NCI-H69 (cell line): ENCODE measurements at regions not wholly inside any gene's neighbourhood (a gene's known extent, or its start where the extent isn't known, plus 50 kb on each side); places are given as distances from the start of the nearest gene placed in this dataset.
"Not testable (repeated sequence)": the region's sequence is repeated elsewhere in the genome, so short reads cannot be mapped to it uniquely, and the experiment has no call there.

Experiments
- DNase-seq: peaks from one replicate; lab custom pipeline; 2025; lab: John Stamatoyannopoulos, UW

- no peak for DNase-seq
These were observed 275.1 kb upstream of the NRP1 start for GRCh38 chr10:33609546-33609945.

- DNase-seq = no peak
These were observed 267.8 kb upstream of the NRP1 start for GRCh38 chr10:33602278-33602677.

GRCh38 chr10:33600381-33600780 lies 265.9 kb upstream of the NRP1 start:
- DNase-seq = no peak

GRCh38 chr10:33596422-33596821 lies 262.0 kb upstream of the NRP1 start:
- DNase-seq = no peak

- DNase-seq = no peak
These were observed 260.0 kb upstream of the NRP1 start for GRCh38 chr10:33594475-33594874.

GRCh38 chr10:33588974-33589600 lies 254.6 kb upstream of the NRP1 start:
- DNase-seq = no peak

- DNase-seq = not testable (repeated sequence)
These were observed 250.1 kb upstream of the NRP1 start for GRCh38 chr10:33584596-33584995.

GRCh38 chr10:33579996-33580395 lies 245.5 kb upstream of the NRP1 start:
- no peak for DNase-seq

GRCh38 chr10:33573606-33574005 lies 239.1 kb upstream of the NRP1 start:
- no peak for DNase-seq

- DNase-seq = no peak
These were observed 237.1 kb upstream of the NRP1 start for GRCh38 chr10:33571616-33572015.

- no peak for DNase-seq
These were observed 236.0 kb upstream of the NRP1 start for GRCh38 chr10:33570495-33570894.

GRCh38 chr10:33569702-33570101 lies 235.2 kb upstream of the NRP1 start:
- no peak for DNase-seq

GRCh38 chr10:33566426-33566825 lies 232.0 kb upstream of the NRP1 start:
- no peak for DNase-seq

GRCh38 chr10:33566001-33566400 lies 231.5 kb upstream of the NRP1 start:
- DNase-seq = no peak

GRCh38 chr10:33565231-33565630 lies 230.8 kb upstream of the NRP1 start:
- DNase-seq = no peak

- DNase-seq = no peak
These were observed 224.6 kb upstream of the NRP1 start for GRCh38 chr10:33559105-33559504.

- no peak for DNase-seq
These were observed 222.8 kb upstream of the NRP1 start for GRCh38 chr10:33557313-33557712.

GRCh38 chr10:33556620-33557019 lies 222.2 kb upstream of the NRP1 start:
- no peak for DNase-seq

GRCh38 chr10:33556103-33556502 lies 221.6 kb upstream of the NRP1 start:
- DNase-seq = no peak

GRCh38 chr10:33553748-33554571 lies 219.5 kb upstream of the NRP1 start:
- DNase-seq = peak; percentile 69

- no peak for DNase-seq
These were observed 217.8 kb upstream of the NRP1 start for GRCh38 chr10:33552290-33552689.

GRCh38 chr10:33550811-33551210 lies 216.3 kb upstream of the NRP1 start:
- DNase-seq = no peak

- peak; percentile 64 for DNase-seq
These were observed 213.5 kb upstream of the NRP1 start for GRCh38 chr10:33547976-33548375.

- DNase-seq = no peak
These were observed 211.6 kb upstream of the NRP1 start for GRCh38 chr10:33546031-33546430.
